HG03103 (cell line): ENCODE measurements at regions not wholly inside any gene's neighbourhood (a gene's known extent, or its start where the extent isn't known, plus 50 kb on each side); places are given as distances from the start of the nearest gene placed in this dataset.

Source experiments
- ATAC-seq: cut with Tn5 transposase; IDR thresholded peaks from one replicate; pipeline ENCODE4 v1.9.1; 2021; ENCODE audit warnings: low read depth; ENCODE audit not compliant: unreplicated experiment

DNA sequence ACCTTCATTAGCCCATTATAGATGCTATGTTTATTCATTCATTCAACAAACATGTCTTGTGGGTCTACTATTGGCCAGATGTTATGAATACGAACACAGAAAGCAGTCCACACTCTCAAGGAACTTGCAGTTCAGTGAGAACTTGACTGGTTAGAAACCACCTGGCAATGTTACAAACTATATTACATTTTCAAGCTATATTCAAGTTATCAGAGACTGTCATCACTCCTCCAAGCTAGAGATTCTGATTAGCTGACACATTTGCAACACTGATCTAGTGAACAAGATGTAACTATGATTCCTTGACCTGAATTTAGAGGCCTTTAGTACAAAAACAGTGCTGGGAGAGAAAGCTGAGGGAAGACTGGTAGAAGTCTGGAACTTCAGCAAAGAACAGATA lies 170.7 kb upstream of the EEA1 start:
- no peak for ATAC-seq

DNA sequence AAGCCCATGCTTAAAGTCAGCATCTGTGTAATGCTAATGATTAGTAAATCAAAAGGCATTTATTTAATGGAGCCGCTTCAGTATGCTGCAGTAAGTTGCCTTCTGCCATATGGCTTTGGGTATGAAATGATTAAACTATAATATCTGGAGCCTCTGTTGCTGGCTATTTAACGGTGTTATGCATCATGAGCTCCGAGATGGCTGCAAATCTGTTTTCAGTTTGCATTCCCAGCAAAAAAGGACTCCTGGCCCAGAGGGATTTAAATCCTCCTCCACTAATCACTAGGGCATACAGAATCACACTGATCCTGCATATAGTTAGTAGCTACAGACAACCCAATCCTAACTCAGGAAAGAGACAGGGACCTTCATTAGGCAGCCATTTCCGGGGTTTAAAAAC lies 171.5 kb upstream of the EEA1 start:
- no peak for ATAC-seq

DNA sequence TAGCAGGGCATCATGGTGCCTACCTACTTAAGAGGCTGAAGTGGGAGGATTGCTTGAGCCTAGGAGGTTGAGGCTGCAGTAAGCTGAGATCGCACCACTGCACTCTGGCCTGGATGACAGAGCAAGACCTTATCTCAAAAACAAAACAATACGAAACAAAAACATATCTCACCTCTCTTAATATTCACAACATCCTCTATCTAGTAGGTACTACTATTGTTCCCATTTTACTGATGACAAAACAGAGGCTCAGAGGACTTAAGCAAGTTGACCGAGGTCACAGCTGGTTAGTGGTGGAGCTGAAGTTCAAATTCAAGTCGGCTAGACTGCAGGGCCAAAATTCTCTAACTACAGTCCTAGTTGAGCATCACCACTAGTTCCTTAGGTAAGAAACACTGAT lies 172.3 kb upstream of the EEA1 start:
- ATAC-seq: no peak

DNA sequence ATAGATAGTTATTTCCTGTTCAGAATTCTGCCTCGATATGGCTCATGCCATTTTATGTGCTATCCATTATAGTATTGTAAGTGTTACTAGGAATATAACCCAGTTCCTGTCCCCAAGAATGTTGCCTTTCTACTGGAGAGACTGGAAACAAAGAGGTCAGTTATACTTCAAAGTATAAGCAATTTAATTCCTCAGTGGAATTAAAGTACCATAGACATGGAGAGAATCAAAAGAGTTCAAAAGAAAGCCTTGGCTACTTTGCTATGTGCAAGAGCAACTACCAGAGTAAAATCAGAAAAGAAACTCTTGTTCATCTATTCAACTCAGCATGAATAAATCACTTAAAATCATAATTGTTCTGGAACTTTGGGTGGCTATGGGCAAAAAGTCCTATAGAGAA lies 173.2 kb upstream of the EEA1 start:
- no peak for ATAC-seq

DNA sequence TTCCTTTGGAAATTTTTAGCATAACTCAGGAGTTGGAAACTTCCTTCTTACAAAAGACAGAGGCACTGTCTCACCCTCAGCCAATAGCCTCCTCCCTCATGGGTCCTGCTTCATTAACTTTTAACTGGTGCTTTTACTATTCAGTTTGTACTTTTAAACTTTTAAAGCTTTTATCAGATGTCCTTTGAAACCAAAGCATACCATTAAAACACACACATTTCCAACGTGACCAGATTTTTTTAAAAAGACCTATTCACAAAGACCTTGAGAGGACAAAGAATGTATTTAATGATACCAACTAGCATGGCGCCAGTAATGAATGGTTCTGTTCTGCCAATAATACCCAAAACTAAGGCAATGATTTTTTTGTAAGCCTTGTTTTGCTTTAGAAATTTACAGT lies 173.6 kb upstream of the EEA1 start:
- ATAC-seq: no peak

DNA sequence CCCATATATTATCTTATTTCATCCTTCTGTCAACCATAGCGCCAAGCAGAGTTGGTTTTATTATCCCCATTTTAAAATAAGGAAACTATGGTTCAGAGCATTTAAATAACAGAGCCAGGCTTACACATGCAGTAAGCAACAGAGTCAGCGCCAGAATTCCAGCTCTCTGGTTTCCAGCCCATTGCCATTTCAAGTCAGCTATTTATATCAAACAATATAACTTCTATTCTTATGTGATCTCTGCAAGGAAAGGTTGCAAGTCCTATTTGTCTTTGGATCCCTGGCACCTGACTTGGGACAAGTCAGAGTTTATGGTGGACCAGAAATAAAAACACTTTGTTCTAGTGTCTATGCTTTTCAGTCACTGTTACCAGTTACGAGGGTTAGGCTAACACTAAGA lies 174.1 kb upstream of the EEA1 start:
- ATAC-seq: no peak

DNA sequence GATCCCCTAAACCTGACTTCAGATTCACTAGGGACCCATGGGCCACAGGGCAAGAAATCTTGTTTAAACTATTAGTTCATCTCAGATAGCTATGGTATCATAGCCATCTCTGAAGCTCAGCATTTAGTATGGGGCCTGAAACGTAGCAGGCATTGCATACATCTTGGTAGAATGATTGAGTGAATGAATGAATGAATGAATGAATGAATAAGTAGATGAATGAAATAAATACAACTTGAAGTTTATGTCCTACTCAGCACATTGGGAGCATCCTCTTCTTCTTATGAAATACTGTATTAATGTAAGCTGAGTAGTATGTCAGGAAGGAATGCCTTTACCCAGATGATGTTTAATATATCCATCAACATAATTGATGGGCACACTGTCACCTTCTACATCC lies 175.4 kb upstream of the EEA1 start:
- ATAC-seq: no peak

DNA sequence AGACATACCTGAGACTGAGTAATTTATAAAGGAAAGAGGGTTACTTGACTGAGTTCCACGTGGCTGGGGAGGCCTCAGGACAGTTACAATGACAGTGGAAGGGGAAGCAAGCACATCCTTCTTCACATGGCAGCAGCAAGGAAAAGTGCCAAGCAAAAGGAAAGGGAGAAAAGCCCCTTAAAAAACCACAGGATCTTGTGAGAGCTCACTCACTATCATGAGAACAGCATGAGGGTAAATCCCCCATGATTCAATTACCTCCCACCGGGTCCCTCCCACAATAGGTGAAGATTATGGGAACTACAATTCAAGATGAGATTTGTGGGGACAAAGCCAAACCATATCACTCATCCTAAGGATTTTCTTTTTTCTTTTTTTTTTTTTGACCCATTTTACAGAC lies 177.8 kb upstream of the EEA1 start:
- no peak for ATAC-seq

DNA sequence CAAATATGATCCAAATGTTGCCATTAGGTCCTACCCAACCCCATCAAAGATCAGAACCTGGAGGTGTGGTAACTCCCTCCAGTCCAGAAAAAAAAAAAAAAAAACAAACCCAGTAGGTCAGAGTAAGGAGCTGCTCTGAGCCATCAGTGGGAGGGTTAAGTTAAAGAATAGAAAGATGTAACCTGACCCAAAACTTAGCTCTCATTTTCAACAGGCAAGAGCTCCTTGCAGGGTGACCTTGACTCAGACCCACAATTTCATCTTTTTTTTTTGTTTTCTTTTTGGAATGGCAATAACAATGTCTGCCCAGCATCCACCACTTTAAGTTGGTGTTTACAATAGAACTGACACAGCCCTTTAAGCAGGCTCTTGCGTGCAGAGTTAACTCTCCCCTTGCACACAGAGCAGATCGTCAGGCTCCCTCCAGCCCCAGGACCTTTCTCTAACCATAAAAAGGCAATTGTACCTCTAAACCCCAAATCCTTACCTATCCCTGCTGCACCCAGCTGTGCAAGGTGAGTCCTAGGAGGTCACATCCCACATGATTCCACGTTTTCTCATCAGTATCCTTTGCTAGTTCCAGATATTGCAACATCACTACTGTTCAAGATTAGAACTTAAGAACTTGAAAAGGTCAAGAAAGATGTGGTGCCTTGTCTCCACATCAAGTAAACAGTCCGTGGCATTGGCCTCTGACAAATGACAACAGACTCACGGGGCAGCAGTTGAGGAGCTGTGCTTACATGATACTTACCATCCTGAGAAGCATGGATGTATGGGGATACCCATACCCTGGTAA lies 178.6 kb upstream of the EEA1 start:
- no peak for ATAC-seq

DNA sequence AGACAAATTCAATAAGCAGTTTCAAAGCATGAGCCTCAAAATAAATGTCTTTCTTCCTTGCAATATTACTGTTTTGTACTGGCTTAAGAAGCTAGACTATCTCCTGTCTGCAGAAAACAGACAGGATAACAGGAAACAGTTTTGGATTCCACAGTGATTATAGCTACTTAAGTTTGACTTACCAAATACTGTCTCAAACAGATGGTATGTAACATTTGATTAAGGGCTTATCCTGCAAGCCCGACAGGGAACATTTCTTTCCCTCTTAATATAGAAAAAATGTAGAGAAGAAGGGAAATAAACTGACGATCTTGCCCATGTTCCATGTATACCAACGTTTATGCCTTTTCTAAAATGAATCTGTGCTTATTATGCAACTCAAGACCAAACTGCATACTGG lies 179.9 kb upstream of the EEA1 start:
- no peak for ATAC-seq

DNA sequence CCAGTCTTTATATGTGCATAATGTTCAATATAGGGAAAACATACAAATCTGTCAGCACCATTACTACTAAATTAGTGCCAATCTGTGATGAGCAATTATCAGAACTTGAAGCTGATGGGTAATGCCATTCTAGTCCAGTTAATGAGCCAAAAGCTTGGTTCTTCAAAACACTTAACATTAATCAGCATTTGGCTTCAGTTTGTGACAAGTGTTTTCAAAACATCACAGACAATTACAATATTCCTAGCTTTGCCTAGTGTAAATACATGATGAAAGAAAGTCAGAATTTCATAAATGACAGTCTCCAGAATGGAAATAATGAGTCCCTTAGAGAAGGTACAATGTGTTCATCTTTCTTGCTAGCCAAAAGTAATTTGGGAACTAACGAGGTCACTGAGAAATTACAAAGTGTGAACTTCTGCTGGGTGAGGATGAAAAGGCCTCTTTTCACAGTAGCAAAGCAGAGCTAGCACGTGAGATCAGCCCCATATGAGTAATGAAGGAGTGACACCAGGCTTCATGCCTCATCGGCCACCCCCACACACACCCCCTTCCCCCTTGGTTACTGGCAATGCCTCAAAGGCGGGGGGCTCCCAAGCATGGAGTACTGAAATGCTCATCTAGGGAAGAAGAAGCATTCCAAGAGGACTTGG lies 180.6 kb upstream of the EEA1 start:
- no peak for ATAC-seq

DNA sequence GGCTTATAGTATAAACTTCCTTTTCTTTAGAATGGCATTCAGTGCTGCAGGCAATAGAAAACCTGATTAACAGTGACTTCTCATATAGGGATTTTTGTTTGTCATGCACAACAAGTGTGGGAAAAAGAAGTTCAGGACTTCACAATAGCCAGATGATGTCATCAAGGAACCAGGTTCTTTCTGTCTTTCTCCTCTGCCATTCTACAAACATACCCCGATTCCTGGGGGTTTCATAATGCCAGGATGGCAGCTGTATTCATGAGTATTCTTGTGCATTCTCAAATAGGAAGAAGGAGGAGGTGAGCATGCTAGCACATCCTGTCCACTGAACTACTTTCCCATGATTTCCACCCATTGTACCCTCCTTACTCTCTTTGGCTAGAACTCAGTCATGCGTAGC lies 182.7 kb upstream of the EEA1 start:
- no peak for ATAC-seq

DNA sequence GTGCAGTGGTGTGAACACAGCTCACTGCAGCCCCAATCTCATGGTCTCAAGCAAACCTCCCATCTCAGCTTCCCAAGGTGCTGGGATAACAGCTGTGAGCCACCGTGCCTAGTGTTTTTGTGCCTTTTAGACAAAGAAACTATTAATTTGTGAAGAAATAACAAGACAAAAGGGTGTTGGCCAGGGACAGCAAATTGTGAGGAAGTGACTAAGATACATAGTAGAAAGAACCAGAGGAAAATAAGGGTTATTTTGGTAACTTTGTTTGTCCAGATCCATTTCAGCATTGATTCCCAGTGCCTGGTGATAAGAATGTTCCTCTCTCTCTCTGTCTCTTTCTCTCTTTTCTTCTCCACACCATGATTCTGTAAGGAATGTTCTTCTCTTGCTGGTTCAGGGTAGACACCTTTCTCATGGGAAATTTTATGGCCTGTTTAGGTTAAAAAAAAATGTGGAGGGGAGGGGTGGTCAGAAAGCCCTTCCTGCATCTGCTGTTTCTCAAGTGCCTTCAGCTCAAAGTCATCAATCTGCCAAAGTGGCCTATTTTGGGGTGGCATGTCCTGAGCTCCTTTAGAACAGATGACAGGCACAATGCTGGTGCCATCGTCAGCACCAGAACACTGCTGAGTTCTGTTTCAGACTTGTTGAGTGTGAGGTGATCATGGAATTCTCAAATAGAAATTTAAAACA lies 184.4 kb upstream of the EEA1 start:
- ATAC-seq: no peak

DNA sequence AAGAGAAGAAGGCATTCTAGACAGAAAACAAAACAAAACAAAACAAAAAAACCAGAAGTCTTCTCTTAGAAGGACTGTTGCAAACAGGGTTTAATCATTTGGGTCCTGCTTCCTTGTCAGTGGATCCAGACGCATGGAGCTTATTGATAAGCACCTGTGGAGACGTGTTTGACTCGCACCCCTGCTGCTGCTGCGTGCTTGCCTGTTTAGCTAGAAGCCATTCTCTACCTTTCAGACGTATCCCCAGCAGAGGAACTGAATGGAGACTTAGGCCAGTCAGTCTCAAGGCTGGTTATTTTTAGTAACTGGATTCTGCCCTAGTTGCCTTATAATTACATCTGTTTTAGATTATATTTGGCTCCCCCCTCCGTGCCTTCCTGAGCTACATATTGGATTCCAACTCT lies 186.1 kb upstream of the EEA1 start:
- ATAC-seq: no peak

DNA sequence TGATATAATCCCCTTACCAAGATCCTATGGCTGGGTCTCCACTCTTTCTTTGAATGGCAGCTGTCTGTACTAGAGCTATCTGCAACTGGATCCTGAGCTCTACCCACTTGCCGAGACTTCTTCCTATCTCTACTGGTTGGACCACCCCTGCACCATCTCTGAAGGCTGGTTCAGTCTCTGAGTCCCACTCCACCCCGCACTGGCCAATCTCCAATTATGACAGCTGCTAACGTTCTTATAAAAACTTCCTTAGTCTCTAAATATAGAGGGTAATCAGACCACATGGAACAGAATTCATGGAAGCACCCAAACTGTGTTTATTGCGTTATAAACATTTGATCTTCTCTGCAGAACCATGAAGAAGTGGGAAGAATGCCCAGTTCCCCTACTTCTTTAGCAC lies 186.6 kb upstream of the EEA1 start:
- no peak for ATAC-seq

DNA sequence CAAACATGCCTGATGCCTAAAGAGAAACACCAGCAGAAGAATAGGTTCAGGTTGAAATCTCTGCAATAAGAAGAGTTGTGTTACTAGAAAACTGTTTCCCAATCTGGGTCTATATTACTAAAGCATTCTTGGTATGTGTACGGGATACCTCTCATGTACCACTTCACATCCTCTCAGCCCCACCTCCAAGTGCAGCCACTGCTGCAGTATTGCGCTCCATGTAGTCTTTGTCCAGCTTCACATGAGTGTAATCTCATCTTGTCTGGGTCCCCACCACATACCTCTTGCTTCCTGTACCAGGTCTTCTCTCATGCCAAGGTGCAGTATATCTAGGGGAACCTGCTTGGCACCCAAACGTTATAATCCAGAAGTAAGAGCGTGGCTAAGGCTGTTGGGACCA lies 187.5 kb upstream of the EEA1 start:
- no peak for ATAC-seq

DNA sequence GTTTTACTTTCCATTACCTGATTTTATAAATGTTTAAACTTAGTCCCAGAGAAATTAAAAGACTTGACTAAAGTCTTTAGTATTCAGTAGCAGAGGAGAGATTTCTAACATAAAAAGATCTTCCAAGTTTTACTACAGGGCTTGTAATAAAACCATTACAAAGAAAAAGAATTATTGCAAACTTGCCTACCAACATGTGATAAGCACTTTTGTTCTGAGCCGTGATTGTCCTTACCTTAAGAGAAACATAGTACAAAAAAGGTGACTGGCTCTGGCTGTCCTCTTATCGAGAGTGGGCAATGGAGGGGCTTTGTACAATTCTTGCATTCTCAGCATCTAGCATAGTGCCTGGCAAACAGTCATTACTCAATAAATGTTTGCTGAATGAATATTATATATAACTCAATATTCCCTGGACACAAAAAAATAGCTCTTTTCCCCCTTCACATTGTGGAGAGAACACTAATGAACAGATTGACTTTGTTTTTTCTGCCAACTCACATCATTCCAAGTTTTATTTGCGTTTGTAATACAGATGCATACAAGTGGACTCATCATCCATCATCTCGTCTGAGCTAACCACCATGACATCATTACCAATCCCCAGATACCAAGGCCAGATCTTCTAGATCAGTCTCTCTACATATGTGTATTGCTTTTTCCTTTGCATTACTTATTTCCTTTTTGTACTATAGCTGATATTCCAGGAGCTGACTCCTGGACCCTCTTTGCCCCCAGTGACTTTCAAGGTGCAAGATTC lies 192.8 kb upstream of the EEA1 start:
- no peak for ATAC-seq

DNA sequence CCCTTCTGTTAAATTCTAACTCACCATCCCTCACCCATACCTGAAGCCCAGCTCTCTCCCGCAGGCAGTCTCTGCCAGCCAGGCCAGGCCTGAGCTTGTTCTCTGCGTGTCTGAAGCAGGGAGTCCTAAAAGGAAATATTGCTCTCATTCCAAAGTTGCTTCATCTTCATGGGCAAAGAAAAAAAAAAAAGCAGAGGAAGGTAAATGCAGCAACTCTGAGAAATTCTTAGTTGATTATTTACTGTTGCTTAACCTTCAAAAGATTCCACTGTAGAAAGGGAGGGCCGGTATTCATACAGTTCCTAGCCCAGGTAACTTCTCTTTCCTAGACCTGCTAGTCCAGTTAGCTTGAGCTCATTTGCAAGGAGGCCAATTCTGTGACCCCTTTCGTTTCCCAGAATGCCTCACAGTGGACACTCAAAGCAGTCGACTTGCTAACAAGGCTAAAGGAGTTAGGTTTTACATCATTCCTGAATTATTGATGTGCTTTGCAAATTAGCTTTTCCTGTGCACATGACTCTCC lies 193.5 kb upstream of the EEA1 start:
- no peak for ATAC-seq

DNA sequence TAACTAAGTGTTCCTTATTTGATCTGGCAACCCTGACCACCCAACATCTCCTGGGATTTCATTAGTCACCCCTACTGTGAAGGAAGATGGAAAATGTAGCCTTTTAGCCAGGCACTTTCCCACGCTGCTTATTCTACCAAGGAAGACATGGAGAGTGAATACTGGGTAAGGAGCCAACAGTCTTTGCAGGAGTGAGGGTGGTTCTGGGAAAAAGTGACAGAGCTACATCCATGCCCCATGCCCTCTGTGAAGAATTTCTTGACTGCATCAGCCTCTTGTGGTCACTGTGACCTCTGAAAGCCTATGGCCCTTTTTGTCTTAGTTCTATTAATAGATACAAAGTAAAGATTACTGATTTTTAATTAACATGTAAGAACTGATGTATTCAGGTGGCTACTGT lies 196.0 kb upstream of the EEA1 start:
- ATAC-seq: no peak

DNA sequence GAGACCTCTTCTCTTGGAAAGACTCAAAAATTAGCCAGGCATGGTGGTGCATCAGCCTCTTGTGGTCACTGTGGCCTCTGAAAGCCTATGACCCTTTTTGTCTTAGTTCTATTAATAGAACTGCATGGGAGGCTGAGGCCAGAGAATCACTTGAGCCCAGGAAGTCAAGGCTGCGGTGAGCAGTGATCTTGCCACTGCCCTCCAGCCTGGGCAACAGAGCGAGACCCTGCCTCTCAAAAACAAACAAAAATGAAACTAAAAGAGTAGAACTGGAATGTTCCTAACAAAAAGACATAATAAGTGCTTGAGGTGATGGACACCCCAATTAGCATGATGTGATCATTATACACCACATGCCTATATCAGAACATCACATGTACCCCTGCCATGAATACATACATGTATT lies 197.0 kb upstream of the EEA1 start:
- ATAC-seq: no peak

DNA sequence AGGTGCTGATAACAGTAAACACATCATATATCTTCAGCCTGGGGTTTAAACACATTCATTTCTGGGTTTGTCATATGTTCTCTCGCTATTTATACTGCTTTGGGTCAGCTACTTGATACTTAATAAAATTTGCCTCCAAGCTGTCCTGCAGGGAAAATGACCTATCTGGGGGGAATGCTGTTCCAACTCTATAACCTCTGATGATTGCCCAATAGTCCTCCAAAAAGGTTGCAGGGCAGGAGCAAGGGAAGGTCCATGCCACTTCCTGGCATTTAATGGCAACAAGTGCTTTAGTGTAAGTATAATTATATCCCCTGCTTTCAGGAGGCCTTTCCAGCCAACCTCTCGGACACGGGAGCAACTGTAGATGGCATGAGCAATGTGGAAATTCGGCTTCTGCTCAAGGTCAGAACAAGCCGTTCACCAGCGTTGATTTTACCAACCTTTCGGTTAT lies 198.0 kb upstream of the EEA1 start:
- ATAC-seq: no peak
